HG03520 (cell line): ENCODE measurements at regions not wholly inside any gene's neighbourhood (a gene's known extent, or its start where the extent isn't known, plus 50 kb on each side); places are given as distances from the start of the nearest gene placed in this dataset.

Source experiments
- ATAC-seq: cut with Tn5 transposase; IDR thresholded peaks from one replicate; pipeline ENCODE4 v1.9.1; 2021; ENCODE audit warnings: mild to moderate bottlenecking, moderate library complexity; ENCODE audit not compliant: unreplicated experiment

GRCh38 chr5:169356811-169357210, 55.9 kb upstream of the SLIT3 start:
- no peak for ATAC-seq

GRCh38 chr5:169356181-169356580, 55.2 kb upstream of the SLIT3 start:
- no peak for ATAC-seq

GRCh38 chr5:169354921-169355320, 54.0 kb upstream of the SLIT3 start:
- ATAC-seq: no peak

GRCh38 chr5:169354263-169354662, 53.3 kb upstream of the SLIT3 start:
- ATAC-seq: no peak

GRCh38 chr5:169352901-169353300, 52.0 kb upstream of the SLIT3 start:
- ATAC-seq: no peak

- no peak for ATAC-seq
Measured at GRCh38 chr5:169351721-169352120, 50.8 kb upstream of the SLIT3 start.

GRCh38 chr5:169350759-169351240, 49.9 kb upstream of the SLIT3 start:
- peak; percentile 55 for ATAC-seq
